NCI-H1092 treated with DMSO at 0.1 percent for 48 hours (cell line): ENCODE measurements at regions not wholly inside any gene's neighbourhood (a gene's known extent, or its start where the extent isn't known, plus 50 kb on each side); places are given as distances from the start of the nearest gene placed in this dataset.

ENCODE experiments used
- DNase-seq: peaks from one replicate; lab custom pipeline; 2025; lab: John Stamatoyannopoulos, UW

GRCh38 chr11:134515081-134515960 lies 103.3 kb upstream of the B3GAT1 start:
- no peak for DNase-seq

GRCh38 chr11:134514354-134514951 lies 102.4 kb upstream of the B3GAT1 start:
- no peak for DNase-seq

GRCh38 chr11:134513585-134514120 lies 101.6 kb upstream of the B3GAT1 start:
- no peak for DNase-seq

GRCh38 chr11:134512571-134513538 lies 100.8 kb upstream of the B3GAT1 start:
- no peak for DNase-seq

DNA sequence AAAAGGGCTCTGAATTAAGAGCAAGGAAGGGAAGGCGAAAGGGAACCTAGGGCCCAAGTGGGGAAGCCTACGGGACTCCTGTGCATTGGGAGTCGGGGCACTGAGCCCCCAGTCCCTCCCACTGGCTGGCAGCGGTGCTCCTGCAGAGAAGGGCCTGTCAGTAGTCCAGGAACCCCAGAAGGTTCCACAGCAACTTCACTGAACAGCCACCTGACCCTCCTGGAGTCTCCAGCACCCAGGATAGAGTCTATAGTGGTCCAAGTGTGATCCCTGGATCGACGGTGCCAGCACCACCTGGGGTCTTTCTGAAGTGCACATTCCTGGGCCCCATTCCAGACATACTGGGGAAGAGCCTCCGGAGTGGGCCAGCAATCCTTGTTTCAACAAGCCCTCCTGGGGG lies 100.0 kb upstream of the B3GAT1 start:
- DNase-seq: no peak

DNA sequence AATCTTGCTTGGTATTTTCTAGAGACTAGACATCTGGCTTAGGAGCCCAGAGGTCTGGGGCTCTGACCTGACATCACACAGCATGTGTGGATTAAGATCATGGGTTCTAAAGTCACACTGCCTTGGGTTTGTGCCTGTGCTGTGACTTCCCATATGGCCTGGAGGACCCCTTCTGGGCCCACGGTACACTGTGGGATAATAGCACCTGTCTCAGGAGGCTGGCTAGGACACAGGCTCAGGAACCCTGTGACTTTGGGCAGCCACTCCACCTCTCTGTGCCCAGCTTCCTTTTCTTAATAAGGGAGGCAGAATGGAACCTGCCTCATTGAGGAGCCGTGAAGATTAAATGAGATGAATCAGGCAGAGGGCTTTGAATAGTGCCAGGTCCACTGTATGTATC lies 99.2 kb upstream of the B3GAT1 start:
- no peak for DNase-seq

- no peak for DNase-seq
Observed at GRCh38 chr11:134510233-134511040, 98.4 kb upstream of the B3GAT1 start.

DNA sequence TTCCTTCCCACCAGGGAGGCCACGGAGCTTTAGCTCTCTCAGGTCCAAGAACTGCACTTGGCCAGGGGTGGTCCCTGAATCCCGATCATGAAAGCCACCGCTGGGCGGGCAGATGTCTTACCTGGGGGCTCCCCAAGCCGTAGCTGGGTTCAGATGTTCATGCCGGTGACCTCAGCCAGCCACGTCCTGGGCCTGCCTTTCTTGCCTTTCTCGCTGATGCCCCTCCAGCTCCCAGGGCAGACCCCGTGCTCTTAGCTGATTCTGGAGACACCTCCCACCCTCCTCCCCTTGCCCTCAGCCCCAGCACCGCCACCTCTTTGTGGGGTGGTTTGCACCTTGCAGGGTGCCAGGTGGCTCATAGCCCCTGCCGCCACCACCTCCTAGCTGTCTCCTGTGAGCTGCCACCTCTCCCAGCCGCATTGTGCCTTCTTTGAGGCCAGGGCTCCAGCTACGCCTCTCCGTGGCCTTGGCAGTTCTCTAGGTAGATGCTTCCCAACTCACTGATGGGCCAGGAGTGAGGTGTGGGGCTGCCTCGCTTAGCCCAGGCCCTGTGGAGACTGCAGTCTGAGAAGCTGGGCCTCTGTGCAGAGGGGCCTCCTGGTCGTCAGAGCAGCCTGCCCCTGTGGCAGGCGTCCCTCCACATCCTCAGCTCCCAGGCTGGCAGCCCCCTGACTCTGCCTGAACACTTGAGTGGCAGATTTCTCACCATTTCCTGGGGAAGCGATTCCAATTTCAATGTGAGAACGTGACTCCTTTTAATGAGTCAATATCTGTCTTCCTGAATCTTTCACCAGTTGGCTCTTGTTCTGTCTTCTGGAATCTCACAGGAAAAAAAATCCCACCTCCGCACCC lies 97.6 kb upstream of the B3GAT1 start:
- no peak for DNase-seq

- DNase-seq: no peak
Observed at GRCh38 chr11:134508219-134508990, 96.4 kb upstream of the B3GAT1 start.

DNA sequence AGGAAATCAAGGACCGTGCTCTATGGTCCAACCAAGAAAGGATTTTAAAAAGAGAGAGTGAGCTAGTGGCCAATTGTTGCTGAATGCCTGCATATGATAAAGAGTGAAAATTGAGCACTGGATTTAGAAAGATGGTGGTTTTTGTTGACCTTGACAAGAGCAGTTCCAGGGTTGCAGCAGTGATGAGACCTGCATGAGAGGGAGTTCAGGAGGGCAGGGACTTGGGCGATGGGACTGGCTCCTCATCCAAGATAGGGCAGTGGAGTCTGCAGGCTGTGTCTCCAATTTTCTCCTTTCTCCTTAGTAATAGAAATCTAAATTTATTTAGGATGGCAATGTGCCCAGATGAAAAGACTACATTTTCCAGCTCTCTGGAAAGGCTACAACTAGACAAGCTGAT lies 94.0 kb upstream of the B3GAT1 start:
- no peak for DNase-seq

- DNase-seq: no peak
Observed at GRCh38 chr11:134505125-134505524, 93.1 kb upstream of the B3GAT1 start.

- DNase-seq: no peak
Observed at GRCh38 chr11:134504146-134504905, 92.3 kb upstream of the B3GAT1 start.

DNA sequence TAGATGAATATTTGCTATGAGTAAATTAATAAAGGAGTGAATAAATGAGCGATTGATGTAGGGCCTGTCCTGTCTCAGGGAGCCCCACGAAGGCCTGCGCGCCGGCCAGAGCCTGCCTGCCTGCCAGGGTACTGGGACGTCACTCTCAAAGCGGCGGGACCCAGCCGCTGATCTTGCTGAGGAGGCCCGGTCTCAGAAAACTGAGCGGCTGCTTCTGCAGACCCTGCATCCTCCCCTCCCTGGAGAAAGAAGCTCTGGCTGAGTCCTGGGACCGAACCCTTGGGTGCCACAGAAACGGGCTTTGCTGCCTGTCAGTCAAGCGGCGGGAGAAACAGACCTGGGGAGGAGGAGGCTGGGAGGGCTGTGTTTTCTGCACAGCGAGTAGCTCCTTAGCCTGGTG lies 91.6 kb upstream of the B3GAT1 start:
- DNase-seq: no peak

DNA sequence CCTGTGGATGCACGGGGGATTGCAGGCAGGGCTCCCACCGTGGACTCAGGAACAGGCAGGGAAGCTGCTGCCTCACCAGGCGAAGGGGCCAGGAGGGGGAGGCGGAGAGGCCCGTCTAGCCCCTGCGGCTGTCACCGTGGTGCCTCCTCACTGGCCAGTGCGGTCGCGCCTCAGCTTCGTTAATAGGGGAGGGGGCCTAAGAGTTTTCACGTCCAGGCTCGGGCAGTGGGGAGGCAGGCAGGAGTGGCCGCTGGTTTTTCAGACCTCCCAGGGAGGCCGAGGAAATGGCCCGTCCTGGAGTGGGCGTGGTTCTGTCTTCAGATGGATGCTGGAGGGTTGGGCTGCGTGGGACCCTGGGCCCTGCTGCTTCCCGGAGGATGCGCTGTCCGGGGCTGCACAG lies 91.1 kb upstream of the B3GAT1 start:
- no peak for DNase-seq

- no peak for DNase-seq
Observed at GRCh38 chr11:134502153-134502550, 90.1 kb upstream of the B3GAT1 start.

GRCh38 chr11:134501406-134502152 lies 89.5 kb upstream of the B3GAT1 start:
- no peak for DNase-seq

DNA sequence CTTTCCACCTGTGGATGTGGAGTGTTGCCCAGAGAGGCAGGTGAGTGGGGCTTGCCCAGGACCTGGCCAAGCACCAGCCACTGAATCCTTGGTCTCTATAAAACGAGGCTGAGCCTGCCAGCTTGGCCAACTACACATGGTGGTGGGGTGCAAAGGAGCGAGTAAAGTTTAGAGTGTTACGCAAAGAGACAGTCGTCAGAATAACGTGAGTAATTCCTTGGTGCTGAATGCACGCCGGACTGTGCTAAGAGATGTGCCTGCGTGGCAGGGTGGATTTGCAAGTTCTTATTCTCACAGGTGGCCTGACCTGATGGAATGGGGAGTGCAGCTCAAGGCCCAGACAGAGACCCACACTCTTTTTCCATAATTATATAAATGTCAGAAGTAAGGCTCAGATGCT lies 88.6 kb upstream of the B3GAT1 start:
- no peak for DNase-seq

DNA sequence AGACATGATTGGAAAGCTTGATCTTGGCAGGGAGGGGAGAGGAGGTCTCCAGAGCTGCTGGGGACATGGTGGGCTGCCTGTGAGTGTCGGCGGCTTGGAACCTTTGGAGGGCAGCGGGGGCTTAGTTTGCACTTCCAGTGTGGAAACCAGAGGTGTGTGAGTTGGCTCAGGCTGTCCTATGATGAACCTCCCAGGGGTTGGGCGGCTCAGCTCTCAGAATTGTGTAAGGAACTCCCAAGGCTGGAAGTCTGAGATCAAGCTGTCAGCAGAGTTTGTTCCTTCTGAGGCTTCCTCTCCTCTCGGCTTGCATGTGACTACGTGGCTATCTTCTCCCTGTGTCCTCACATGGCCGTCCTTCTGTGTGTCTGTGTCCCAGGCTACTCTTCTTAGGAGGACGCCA lies 87.9 kb upstream of the B3GAT1 start:
- DNase-seq: no peak
